GM21576 (cell line): ENCODE measurements at regions not wholly inside any gene's neighbourhood (a gene's known extent, or its start where the extent isn't known, plus 50 kb on each side); places are given as distances from the start of the nearest gene placed in this dataset.
"Not testable (repeated sequence)": the region's sequence is repeated elsewhere in the genome, so short reads cannot be mapped to it uniquely, and the experiment has no call there.

Source experiments
- ATAC-seq: cut with Tn5 transposase; IDR thresholded peaks from one replicate; pipeline ENCODE4 v1.9.1; 2021; ENCODE audit warnings: mild to moderate bottlenecking, moderate library complexity; ENCODE audit not compliant: unreplicated experiment

- no peak for ATAC-seq
Observed at GRCh38 chr21:25280061-25280460, 327.2 kb downstream of the MRPL39 start.

DNA sequence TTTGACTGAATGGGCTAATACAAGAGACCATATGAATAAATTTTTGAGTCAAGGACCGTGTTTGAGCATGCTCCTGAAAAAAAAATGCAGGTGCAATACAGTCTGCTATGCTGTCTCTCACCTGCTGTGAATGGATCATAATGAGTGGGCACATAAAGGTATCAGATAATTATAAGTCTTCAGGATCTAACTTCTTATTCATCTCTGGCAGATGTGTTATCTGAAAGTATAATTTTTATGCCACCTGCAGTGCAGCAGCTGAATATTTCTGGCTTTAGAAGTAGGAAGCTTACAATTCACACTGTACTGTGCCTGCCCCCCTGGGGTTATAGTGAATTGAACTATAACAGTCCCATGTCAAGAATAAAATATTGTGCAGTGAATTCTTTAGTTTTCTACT, 333.3 kb downstream of the MRPL39 start:
- no peak for ATAC-seq

DNA sequence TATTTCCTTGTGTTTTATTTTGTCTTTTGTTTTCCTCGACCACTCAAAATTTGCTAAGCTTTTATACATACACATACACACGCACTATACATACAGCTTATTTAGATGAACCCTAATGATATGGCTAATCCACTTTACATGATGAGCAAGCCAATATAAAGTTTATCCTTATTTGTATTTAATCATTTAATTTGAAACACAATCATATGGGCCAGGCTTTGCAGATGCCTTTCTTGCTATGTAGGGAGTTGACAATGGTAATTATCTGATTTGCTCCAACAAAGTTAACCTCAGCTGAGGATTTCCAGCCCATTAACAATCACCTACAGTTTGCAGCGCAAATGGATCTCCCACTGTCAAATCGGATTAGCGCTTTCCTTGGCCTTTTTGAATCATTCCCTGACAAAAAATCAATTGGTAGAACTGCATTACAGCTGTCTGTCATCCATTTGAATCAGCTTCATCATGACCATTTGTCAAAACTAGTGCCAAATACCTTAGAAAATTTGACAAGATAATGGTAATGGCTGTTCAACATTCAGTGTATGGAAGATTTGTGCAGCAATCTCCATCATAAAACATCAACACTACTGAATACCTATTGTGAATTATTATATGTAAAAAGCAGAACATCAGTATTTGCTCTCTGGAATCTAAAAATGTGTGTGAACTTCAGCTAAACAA, 352.6 kb downstream of the MRPL39 start:
- ATAC-seq, result no peak

- no peak for ATAC-seq
Observed at GRCh38 chr21:25246546-25246945, 360.7 kb downstream of the MRPL39 start.

- ATAC-seq, result no peak
Observed at GRCh38 chr21:25244735-25245134, 362.5 kb downstream of the MRPL39 start.

DNA sequence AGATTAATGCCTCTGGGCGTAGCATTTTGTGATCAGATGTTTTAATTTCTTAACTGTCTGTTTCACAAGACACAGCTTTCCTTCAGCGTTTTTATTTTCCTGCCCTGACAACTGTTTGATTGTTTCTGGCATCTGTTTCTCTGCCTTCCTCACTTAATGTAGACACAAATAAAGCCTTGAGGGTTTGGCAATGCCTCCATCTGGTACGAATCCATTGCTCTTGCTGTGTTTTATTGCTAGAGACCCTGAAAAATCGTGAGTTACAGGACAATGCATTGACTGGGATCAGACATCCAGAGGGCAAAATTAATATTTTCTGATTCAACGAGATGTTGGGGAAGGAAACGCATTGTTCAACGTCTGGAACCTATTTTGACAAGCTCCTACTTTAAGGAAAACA, 363.5 kb downstream of the MRPL39 start:
- no peak for ATAC-seq

DNA sequence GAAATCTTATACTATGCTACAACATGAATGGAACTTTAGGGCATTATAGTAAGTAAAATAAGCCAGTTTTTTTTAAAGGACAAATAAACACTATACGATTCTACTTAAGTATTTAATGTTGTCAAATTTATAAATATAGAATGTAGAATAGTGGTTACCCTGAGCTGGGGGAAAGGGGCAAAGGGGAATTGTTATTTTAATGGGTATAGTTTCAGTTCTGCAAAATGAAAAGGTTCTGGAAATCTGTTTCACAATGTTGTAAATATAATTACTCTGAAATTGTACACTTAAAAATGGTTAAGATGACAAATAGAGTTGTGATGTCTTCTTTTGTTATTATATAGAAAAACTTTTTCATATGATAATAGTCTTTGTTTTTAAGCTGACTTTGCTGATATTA, 366.3 kb downstream of the MRPL39 start:
- ATAC-seq, result no peak

- peak; percentile 88 for ATAC-seq
Observed at GRCh38 chr21:25234857-25235801, 372.2 kb downstream of the MRPL39 start.

- ATAC-seq, result no peak
Observed at GRCh38 chr21:25220954-25221353, 386.3 kb downstream of the MRPL39 start.

GRCh38 chr21:25220169-25220568, 387.1 kb downstream of the MRPL39 start:
- no peak for ATAC-seq

- ATAC-seq, result peak; percentile 94
Observed at GRCh38 chr21:25215698-25216384, 391.4 kb downstream of the MRPL39 start.

DNA sequence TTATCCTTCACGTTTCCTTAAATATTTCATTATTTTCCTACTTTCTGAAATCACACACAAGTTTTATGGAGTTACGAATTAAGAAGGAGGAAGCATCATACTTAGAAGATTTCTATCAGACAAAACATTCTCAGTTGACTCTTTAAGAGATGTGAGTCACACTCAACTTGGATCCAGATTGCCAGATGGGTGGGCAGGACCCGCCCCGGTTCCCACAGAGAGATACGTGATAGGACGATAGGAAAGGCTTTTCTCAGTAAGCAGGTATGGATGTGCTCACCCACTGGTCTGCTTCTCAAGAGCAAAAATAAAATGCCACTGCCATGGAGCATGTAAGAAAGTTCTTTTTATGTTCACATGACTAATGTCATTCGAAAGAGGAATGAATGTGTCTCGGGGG, 392.6 kb downstream of the MRPL39 start:
- ATAC-seq, result no peak

DNA sequence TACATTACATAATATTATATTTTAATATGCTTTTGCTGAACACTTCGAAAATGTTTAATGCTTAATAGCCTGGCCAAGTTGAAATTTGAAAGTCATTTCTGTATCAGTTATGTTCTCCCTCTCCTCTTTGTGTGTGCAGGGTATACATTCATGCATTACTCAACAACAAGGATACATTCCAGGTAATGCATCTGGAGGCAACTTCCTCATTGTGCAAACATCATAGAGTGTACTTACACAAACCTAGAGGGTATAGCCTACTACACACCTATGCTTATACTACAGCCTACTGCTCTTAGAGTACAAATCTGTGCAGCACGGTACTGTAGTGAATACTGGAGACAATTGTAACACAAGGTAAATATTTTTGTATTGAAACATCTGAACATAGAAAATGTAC, 407.3 kb downstream of the MRPL39 start:
- ATAC-seq, result no peak

DNA sequence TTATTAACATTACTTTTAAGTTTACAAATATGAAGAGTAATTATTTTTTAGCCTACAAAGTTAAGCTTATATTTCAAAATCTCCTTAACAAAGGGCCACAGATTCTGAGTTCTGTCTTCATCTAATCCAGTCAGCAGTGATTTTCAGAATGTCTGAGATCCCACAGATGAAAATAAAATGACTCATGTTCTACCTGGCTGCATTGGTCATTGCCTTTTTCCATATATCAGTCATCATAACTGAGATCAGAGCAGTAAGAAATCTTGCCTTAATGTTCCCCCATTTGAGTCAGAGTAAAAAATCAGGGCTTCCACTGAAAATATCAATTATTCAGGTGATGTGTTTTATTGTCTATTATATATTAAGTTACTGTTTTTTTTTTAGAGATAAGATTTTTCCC, 416.1 kb downstream of the MRPL39 start:
- peak; percentile 52 for ATAC-seq

DNA sequence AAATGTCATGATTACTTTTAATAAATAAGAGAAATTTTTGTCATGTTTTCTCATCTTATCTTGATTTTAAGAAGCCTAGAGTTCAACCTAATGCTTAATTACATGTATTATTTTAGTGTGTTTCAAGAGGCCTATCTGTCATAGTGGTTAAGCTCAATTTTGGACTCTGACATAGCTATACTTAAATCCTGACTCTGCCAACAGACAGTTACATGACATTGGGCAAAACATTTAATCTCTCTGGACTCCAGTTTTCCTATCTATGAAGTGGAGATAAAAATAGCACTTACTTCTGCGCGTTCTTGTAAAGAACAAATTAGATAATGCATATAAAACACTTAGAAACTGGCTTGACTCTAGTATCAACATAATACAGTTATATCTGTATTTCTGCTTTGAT, 417.8 kb downstream of the MRPL39 start:
- no peak for ATAC-seq

DNA sequence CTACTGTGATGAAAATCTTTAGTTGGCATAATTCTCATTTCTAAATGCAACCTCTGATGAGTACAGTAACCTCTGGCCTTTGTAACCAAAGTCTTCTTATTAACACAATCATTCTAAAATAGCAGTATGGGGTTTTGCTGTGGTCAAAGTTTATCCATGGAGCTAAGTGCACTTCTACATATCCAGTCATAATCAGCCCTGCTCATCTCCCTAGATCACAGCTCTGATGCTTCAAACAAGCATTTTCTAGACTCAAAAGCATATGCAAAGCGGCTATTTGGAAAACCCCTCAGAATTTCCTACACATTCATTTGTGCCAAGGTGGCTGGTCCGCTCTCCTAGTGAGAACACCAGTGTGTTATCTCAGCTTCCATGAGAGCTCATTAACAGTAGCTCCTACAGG, 418.6 kb downstream of the MRPL39 start:
- peak; percentile 56 for ATAC-seq

DNA sequence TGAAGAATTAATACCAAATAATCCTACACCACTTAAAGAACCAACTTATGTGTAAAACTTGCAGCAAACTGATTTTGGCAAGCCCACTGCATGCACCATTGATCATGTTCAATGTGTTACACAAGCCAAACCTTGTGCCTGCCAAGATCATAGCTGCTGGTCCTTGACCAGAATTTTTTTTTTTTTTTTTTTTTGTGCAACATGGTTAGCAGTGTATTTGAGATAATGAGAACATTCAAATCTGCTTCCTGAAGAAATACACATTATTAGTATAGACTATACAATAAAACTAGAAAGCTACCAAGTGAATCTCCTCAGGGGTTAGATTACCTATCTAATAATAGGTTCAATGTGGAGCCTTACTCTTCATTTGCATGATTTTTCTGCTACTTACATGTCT, 421.0 kb downstream of the MRPL39 start:
- ATAC-seq, result peak; percentile 37

DNA sequence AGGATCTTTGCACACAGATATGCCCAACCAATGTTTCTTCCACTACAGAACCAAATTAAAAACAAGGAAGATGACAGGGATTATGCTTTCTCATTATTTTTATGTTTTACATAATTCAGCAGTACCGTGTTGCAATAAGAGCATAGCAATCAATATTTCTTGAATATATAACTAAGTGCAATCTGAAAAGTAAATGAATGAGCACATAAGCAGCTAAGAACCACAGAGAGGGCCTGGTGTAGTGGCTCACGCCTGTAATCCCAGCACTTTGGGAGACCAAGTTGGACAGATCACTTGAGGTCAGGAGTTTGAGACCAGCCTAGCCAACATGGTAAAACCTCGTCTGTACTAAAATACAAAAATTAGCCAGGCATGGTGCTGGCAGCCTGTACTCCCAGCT, 423.7 kb downstream of the MRPL39 start:
- ATAC-seq, result no peak

- not testable (repeated sequence) for ATAC-seq
Observed at GRCh38 chr21:25181690-25182089, 425.6 kb downstream of the MRPL39 start.

DNA sequence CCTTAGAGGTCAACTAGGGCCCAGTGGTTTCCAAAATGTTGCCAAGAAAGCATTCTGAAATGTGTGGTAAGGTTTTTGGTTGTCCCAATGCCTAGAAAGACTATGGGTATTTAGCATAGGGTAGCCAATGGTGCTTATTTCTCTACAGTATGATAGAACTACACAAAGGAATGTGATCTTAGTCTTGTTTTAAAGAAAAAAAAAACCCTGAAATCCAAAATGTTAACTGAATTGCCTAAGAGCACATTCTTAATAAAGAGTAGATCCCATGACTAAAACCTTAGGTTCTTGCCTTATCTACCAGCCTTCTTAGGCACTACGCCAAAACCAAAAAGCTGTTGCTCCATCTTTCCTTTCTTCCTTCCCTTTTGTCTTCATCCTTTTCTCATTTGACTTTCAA, 428.2 kb downstream of the MRPL39 start:
- ATAC-seq, result no peak

- ATAC-seq, result peak; percentile 88
Observed at GRCh38 chr21:25176637-25177412, 430.5 kb downstream of the MRPL39 start.
